Vagina (tissue), 2 donors: ENCODE measurements at regions not wholly inside any gene's neighbourhood (a gene's known extent, or its start where the extent isn't known, plus 50 kb on each side); places are given as distances from the start of the nearest gene placed in this dataset.

Experiments used
- DNase-seq, 2 donors: peaks; one replicate each; pipeline ENCODE4 v3.0.0-alpha.2; 2017; ENCODE audit errors: extremely low spot score in 2 of 2
- H3K27ac ChIP-seq: fragments of 200-600 bp; sonication (generic); one replicate; pipeline ENCODE4 v1.5.1; 2019
- H3K27me3 ChIP-seq: fragments of 200-600 bp; sonication (generic); one replicate; pipeline ENCODE4 v1.5.1; 2019
- H3K36me3 ChIP-seq, 2 donors: fragments of 200-600 bp; sonication (generic); one replicate each; pipeline ENCODE4 v1.5.1; 2017 to 2019
- H3K4me1 ChIP-seq: fragments of 200-600 bp; sonication (generic); one replicate; pipeline ENCODE4 v1.5.1; 2019
- H3K4me3 ChIP-seq, 2 donors: fragments of 200-600 bp; sonication (generic); 1 replicate in 1 of 2; 2 replicates in 1 of 2; pipeline ENCODE4 v1.5.1; 2016 to 2019
- H3K9me3 ChIP-seq: fragments of 200-600 bp; sonication (generic); one replicate; pipeline ENCODE4 v1.5.1; 2019
- CTCF ChIP-seq, 3 experiments: fragments of 450-650 bp in 2 of 3; fragments of 200-600 bp in 1 of 3; sonication (generic) in 1 of 3; IDR thresholded peaks; one replicate each; pipeline ENCODE4 v1.5.1; 2017 to 2019; ENCODE audit warnings: antibody characterized with exemption in 3 of 3, mild to moderate bottlenecking in 2 of 3, moderate library complexity in 2 of 3
- POLR2A ChIP-seq, 2 donors: fragments of 450-650 bp; IDR thresholded peaks; one replicate each; pipeline ENCODE4 v1.6.1; 2017; ENCODE audit warnings: antibody characterized with exemption in 2 of 2, mild to moderate bottlenecking in 2 of 2, moderate library complexity in 2 of 2
- POLR2AphosphoS5 ChIP-seq, 2 donors: sonication (generic); formaldehyde crosslinking; IDR thresholded peaks; one replicate each; pipeline ENCODE4 v1.9.0; 2017; ENCODE audit warnings: antibody characterized with exemption in 2 of 2, mild to moderate bottlenecking in 2 of 2, low read depth in 1 of 2; ENCODE audit not compliant: insufficient read depth in 1 of 2
- intact Hi-C: fragments of 100-400 bp; cut with DNase I; formaldehyde crosslinking; loops from one replicate; pipeline ENCODE4 v1.15.1; 2023

- intact Hi-C loops = no loop called here
- Histone ChIP-seq H3K27me3 (no peaks in the 10 kb centered on the region), H3K36me3 (no peaks in the 10 kb centered on the region), H3K4me1 (no peaks in the 10 kb centered on the region), H3K27ac (no peak overlapping the region), H3K4me3 (no peak overlapping the region), H3K9me3 (no peaks in the 10 kb centered on the region)
- no peak for DNase-seq
- TF ChIP-seq CTCF (IDR thresholded peaks at IDR 0.05) (no peak), POLR2AphosphoS5 (IDR thresholded peaks at IDR 0.05; ENCODE audit: insufficient read depth in 1 of 2, low read depth in 1 of 2) (no peak), POLR2A (IDR thresholded peaks at IDR 0.05) (no peak)
These were observed 415.1 kb upstream of the NECTIN3 start for GRCh38 chr3:110656394-110657025.

- Histone ChIP-seq H3K27ac (no peak overlapping the region), H3K36me3 (no peaks in the 10 kb centered on the region), H3K4me3 (no peak overlapping the region), H3K4me1 (no peaks in the 10 kb centered on the region), H3K9me3 (no peaks in the 10 kb centered on the region), H3K27me3 (no peaks in the 10 kb centered on the region)
- no peak for DNase-seq
- TF ChIP-seq POLR2A (IDR thresholded peaks at IDR 0.05) (no peak), CTCF (IDR thresholded peaks at IDR 0.05) (no peak), POLR2AphosphoS5 (IDR thresholded peaks at IDR 0.05; ENCODE audit: insufficient read depth in 1 of 2, low read depth in 1 of 2) (no peak)
- intact Hi-C loops = no loop called here
These were observed 407.5 kb upstream of the NECTIN3 start for GRCh38 chr3:110664148-110664547.

- TF ChIP-seq POLR2AphosphoS5 (IDR thresholded peaks at IDR 0.05; ENCODE audit: insufficient read depth in 1 of 2, low read depth in 1 of 2) = no peak
- no peak for TF ChIP-seq CTCF (IDR thresholded peaks at IDR 0.05)
- no peak for TF ChIP-seq POLR2A (IDR thresholded peaks at IDR 0.05)
- intact Hi-C loops = no loop called here
- Histone ChIP-seq H3K4me3 (no peak overlapping the region), H3K9me3 (no peaks in the 10 kb centered on the region), H3K27me3 (no peaks in the 10 kb centered on the region), H3K36me3 (no peaks in the 10 kb centered on the region), H3K4me1 (no peaks in the 10 kb centered on the region), H3K27ac (no peak overlapping the region)
- no peak for DNase-seq
These were observed 405.1 kb upstream of the NECTIN3 start for GRCh38 chr3:110666495-110666894.

GRCh38 chr3:110667216-110667615 is 404.4 kb upstream of the NECTIN3 start:
- TF ChIP-seq POLR2AphosphoS5 (IDR thresholded peaks at IDR 0.05; ENCODE audit: insufficient read depth in 1 of 2, low read depth in 1 of 2) (no peak), POLR2A (IDR thresholded peaks at IDR 0.05) (no peak), CTCF (IDR thresholded peaks at IDR 0.05) (no peak)
- H3K4me1 ChIP-seq = no peaks in the 10 kb centered on the region
- H3K27me3 ChIP-seq = no peaks in the 10 kb centered on the region
- no peaks in the 10 kb centered on the region for H3K9me3 ChIP-seq
- no peak overlapping the region for H3K4me3 ChIP-seq
- DNase-seq = no peak
- no peak overlapping the region for H3K27ac ChIP-seq
- intact Hi-C loops = no loop called here
- no peaks in the 10 kb centered on the region for H3K36me3 ChIP-seq

GRCh38 chr3:110670407-110670806 is 401.2 kb upstream of the NECTIN3 start:
- H3K27me3 ChIP-seq = no peaks in the 10 kb centered on the region
- H3K27ac ChIP-seq = no peak overlapping the region
- no peaks in the 10 kb centered on the region for H3K9me3 ChIP-seq
- H3K36me3 ChIP-seq = no peaks in the 10 kb centered on the region
- no peak for DNase-seq
- TF ChIP-seq POLR2A (IDR thresholded peaks at IDR 0.05) (no peak), CTCF (IDR thresholded peaks at IDR 0.05) (no peak), POLR2AphosphoS5 (IDR thresholded peaks at IDR 0.05; ENCODE audit: insufficient read depth in 1 of 2, low read depth in 1 of 2) (no peak)
- no peaks in the 10 kb centered on the region for H3K4me1 ChIP-seq
- no peak overlapping the region for H3K4me3 ChIP-seq
- intact Hi-C loops = no loop called here
